ENCODE measurements at regions not wholly inside any gene's neighbourhood (a gene's known extent, or its start where the extent isn't known, plus 50 kb on each side); places are given as distances from the start of the nearest gene placed in this dataset.

- H3K4me3 ChIP-seq (ENCODE audit: low read depth in 1 of 2, low read length in 2 of 2): no peak overlapping the region
- 77 to 84% methylated on average over 1 of the region's 1 CpG for WGBS, 2 donors
- no peaks in the 10 kb centered on the region for H3K27me3 ChIP-seq (ENCODE audit: control insufficient read depth in 1 of 2, insufficient read depth in 2 of 2, low read length in 2 of 2)
- no peaks in the 10 kb centered on the region for H3K4me1 ChIP-seq (ENCODE audit: control insufficient read depth in 2 of 2, insufficient read depth in 2 of 2, low read length in 1 of 2)
- H3K27ac ChIP-seq (ENCODE audit: low read depth in 2 of 2, low read length in 1 of 2): no peak overlapping the region
- no peaks in the 10 kb centered on the region for H3K36me3 ChIP-seq (ENCODE audit: control insufficient read depth in 2 of 2, insufficient read depth in 2 of 2, low read length in 1 of 2)
- H3K9me3 ChIP-seq (ENCODE audit: control insufficient read depth in 2 of 2, insufficient read depth in 1 of 2, low read depth in 1 of 2, low read length in 1 of 2): no peaks in the 10 kb centered on the region
Measured at GRCh38 chr1:219826290-219826689, 102.1 kb downstream of the SLC30A10 start.

GRCh38 chr1:219825355-219825754 lies 103.0 kb downstream of the SLC30A10 start:
- Histone ChIP-seq H3K9me3 (ENCODE audit: control insufficient read depth in 2 of 2, insufficient read depth in 1 of 2, low read depth in 1 of 2, low read length in 1 of 2) (no peaks in the 10 kb centered on the region), H3K27ac (ENCODE audit: low read depth in 2 of 2, low read length in 1 of 2) (no peak overlapping the region), H3K27me3 (ENCODE audit: control insufficient read depth in 1 of 2, insufficient read depth in 2 of 2, low read length in 2 of 2) (no peaks in the 10 kb centered on the region), H3K4me3 (ENCODE audit: low read depth in 1 of 2, low read length in 2 of 2) (no peak overlapping the region), H3K36me3 (ENCODE audit: control insufficient read depth in 2 of 2, insufficient read depth in 2 of 2, low read length in 1 of 2) (no peaks in the 10 kb centered on the region), H3K4me1 (ENCODE audit: control insufficient read depth in 2 of 2, insufficient read depth in 2 of 2, low read length in 1 of 2) (no peaks in the 10 kb centered on the region)
- whole genome bisulfite sequencing, 2 donors: 93 to 94% methylated on average over 2 of the region's 2 CpGs

- H3K4me1 ChIP-seq (ENCODE audit: control insufficient read depth in 2 of 2, insufficient read depth in 2 of 2, low read length in 1 of 2): no peaks in the 10 kb centered on the region
- no peak overlapping the region for H3K27ac ChIP-seq (ENCODE audit: low read depth in 2 of 2, low read length in 1 of 2)
- no peaks in the 10 kb centered on the region for H3K27me3 ChIP-seq (ENCODE audit: control insufficient read depth in 1 of 2, insufficient read depth in 2 of 2, low read length in 2 of 2)
- H3K4me3 ChIP-seq (ENCODE audit: low read depth in 1 of 2, low read length in 2 of 2): no peak overlapping the region
- 81 to 83% methylated on average over 2 of the region's 2 CpGs for WGBS, 2 donors
- no peaks in the 10 kb centered on the region for H3K9me3 ChIP-seq (ENCODE audit: control insufficient read depth in 2 of 2, insufficient read depth in 1 of 2, low read depth in 1 of 2, low read length in 1 of 2)
- no peaks in the 10 kb centered on the region for H3K36me3 ChIP-seq (ENCODE audit: control insufficient read depth in 2 of 2, insufficient read depth in 2 of 2, low read length in 1 of 2)
Measured at GRCh38 chr1:219824338-219824737, 104.0 kb downstream of the SLC30A10 start.

GRCh38 chr1:219820551-219820950 lies 107.8 kb downstream of the SLC30A10 start:
- Histone ChIP-seq H3K9me3 (ENCODE audit: control insufficient read depth in 2 of 2, insufficient read depth in 1 of 2, low read depth in 1 of 2, low read length in 1 of 2) (no peaks in the 10 kb centered on the region), H3K4me3 (ENCODE audit: low read depth in 1 of 2, low read length in 2 of 2) (no peak overlapping the region), H3K27me3 (ENCODE audit: control insufficient read depth in 1 of 2, insufficient read depth in 2 of 2, low read length in 2 of 2) (no peaks in the 10 kb centered on the region)

GRCh38 chr1:219817914-219818313 lies 110.4 kb downstream of the SLC30A10 start:
- WGBS, 2 donors: 69 to 71% methylated on average over 2 of the region's 2 CpGs
- H3K9me3 ChIP-seq (ENCODE audit: control insufficient read depth in 2 of 2, insufficient read depth in 1 of 2, low read depth in 1 of 2, low read length in 1 of 2): no peaks in the 10 kb centered on the region
- H3K4me3 ChIP-seq (ENCODE audit: low read depth in 1 of 2, low read length in 2 of 2): no peak overlapping the region
- no peaks in the 10 kb centered on the region for H3K27me3 ChIP-seq (ENCODE audit: control insufficient read depth in 1 of 2, insufficient read depth in 2 of 2, low read length in 2 of 2)
- H3K36me3 ChIP-seq (ENCODE audit: control insufficient read depth in 2 of 2, insufficient read depth in 2 of 2, low read length in 1 of 2): no peaks in the 10 kb centered on the region
- H3K4me1 ChIP-seq (ENCODE audit: control insufficient read depth in 2 of 2, insufficient read depth in 2 of 2, low read length in 1 of 2): no peaks in the 10 kb centered on the region
- no peak overlapping the region for H3K27ac ChIP-seq (ENCODE audit: low read depth in 2 of 2, low read length in 1 of 2)

More at GRCh38 chr1:219820551-219820950, 107.8 kb downstream of the SLC30A10 start:
- 82 to 85% methylated on average over 2 of the region's 2 CpGs for WGBS, 2 donors
- Histone ChIP-seq H3K27ac (ENCODE audit: low read depth in 2 of 2, low read length in 1 of 2) (no peak overlapping the region), H3K36me3 (ENCODE audit: control insufficient read depth in 2 of 2, insufficient read depth in 2 of 2, low read length in 1 of 2) (no peaks in the 10 kb centered on the region), H3K4me1 (ENCODE audit: control insufficient read depth in 2 of 2, insufficient read depth in 2 of 2, low read length in 1 of 2) (no peaks in the 10 kb centered on the region)

GRCh38 chr1:219813294-219813693 lies 115.1 kb downstream of the SLC30A10 start:
- H3K27ac ChIP-seq (ENCODE audit: low read depth in 2 of 2, low read length in 1 of 2): no peak overlapping the region
- no peaks in the 10 kb centered on the region for H3K36me3 ChIP-seq (ENCODE audit: control insufficient read depth in 2 of 2, insufficient read depth in 2 of 2, low read length in 1 of 2)
- no peaks in the 10 kb centered on the region for H3K27me3 ChIP-seq (ENCODE audit: control insufficient read depth in 1 of 2, insufficient read depth in 2 of 2, low read length in 2 of 2)
- no peaks in the 10 kb centered on the region for H3K4me1 ChIP-seq (ENCODE audit: control insufficient read depth in 2 of 2, insufficient read depth in 2 of 2, low read length in 1 of 2)
- 72 to 75% methylated on average over 1 of the region's 1 CpG for WGBS, 2 donors
- no peak overlapping the region for H3K4me3 ChIP-seq (ENCODE audit: low read depth in 1 of 2, low read length in 2 of 2)
- no peaks in the 10 kb centered on the region for H3K9me3 ChIP-seq (ENCODE audit: control insufficient read depth in 2 of 2, insufficient read depth in 1 of 2, low read depth in 1 of 2, low read length in 1 of 2)

GRCh38 chr1:219812491-219813203 lies 115.7 kb downstream of the SLC30A10 start:
- Histone ChIP-seq H3K27me3 (ENCODE audit: control insufficient read depth in 1 of 2, insufficient read depth in 2 of 2, low read length in 2 of 2) (no peaks in the 10 kb centered on the region), H3K9me3 (ENCODE audit: control insufficient read depth in 2 of 2, insufficient read depth in 1 of 2, low read depth in 1 of 2, low read length in 1 of 2) (no peaks in the 10 kb centered on the region), H3K27ac (ENCODE audit: low read depth in 2 of 2, low read length in 1 of 2) (no peak overlapping the region), H3K36me3 (ENCODE audit: control insufficient read depth in 2 of 2, insufficient read depth in 2 of 2, low read length in 1 of 2) (no peaks in the 10 kb centered on the region), H3K4me1 (ENCODE audit: control insufficient read depth in 2 of 2, insufficient read depth in 2 of 2, low read length in 1 of 2) (no peaks in the 10 kb centered on the region), H3K4me3 (ENCODE audit: low read depth in 1 of 2, low read length in 2 of 2) (no peak overlapping the region)
- 14 to 21% methylated on average over 4 of the region's 4 CpGs for WGBS, 2 donors

- no peak overlapping the region for H3K27ac ChIP-seq (ENCODE audit: low read depth in 2 of 2, low read length in 1 of 2)
- H3K36me3 ChIP-seq (ENCODE audit: control insufficient read depth in 2 of 2, insufficient read depth in 2 of 2, low read length in 1 of 2): no peaks in the 10 kb centered on the region
- no peaks in the 10 kb centered on the region for H3K9me3 ChIP-seq (ENCODE audit: control insufficient read depth in 2 of 2, insufficient read depth in 1 of 2, low read depth in 1 of 2, low read length in 1 of 2)
- H3K4me3 ChIP-seq (ENCODE audit: low read depth in 1 of 2, low read length in 2 of 2): no peak overlapping the region
- WGBS, 2 donors: 38 to 41% methylated on average over 4 of the region's 4 CpGs
- no peaks in the 10 kb centered on the region for H3K4me1 ChIP-seq (ENCODE audit: control insufficient read depth in 2 of 2, insufficient read depth in 2 of 2, low read length in 1 of 2)
- no peaks in the 10 kb centered on the region for H3K27me3 ChIP-seq (ENCODE audit: control insufficient read depth in 1 of 2, insufficient read depth in 2 of 2, low read length in 2 of 2)
Measured at GRCh38 chr1:219812086-219812485, 116.3 kb downstream of the SLC30A10 start.

- Histone ChIP-seq H3K9me3 (ENCODE audit: control insufficient read depth in 2 of 2, insufficient read depth in 1 of 2, low read depth in 1 of 2, low read length in 1 of 2) (no peaks in the 10 kb centered on the region), H3K4me3 (ENCODE audit: low read depth in 1 of 2, low read length in 2 of 2) (no peak overlapping the region), H3K27ac (ENCODE audit: low read depth in 2 of 2, low read length in 1 of 2) (no peak overlapping the region), H3K36me3 (ENCODE audit: control insufficient read depth in 2 of 2, insufficient read depth in 2 of 2, low read length in 1 of 2) (no peaks in the 10 kb centered on the region), H3K4me1 (ENCODE audit: control insufficient read depth in 2 of 2, insufficient read depth in 2 of 2, low read length in 1 of 2) (no peaks in the 10 kb centered on the region), H3K27me3 (ENCODE audit: control insufficient read depth in 1 of 2, insufficient read depth in 2 of 2, low read length in 2 of 2) (no peaks in the 10 kb centered on the region)
- 56 to 65% methylated on average over 5 of the region's 5 CpGs for WGBS, 2 donors
Measured at GRCh38 chr1:219810451-219810850, 117.9 kb downstream of the SLC30A10 start.

- WGBS, 2 donors: 80 to 83% methylated on average over 7 of the region's 7 CpGs
- no peaks in the 10 kb centered on the region for H3K9me3 ChIP-seq (ENCODE audit: control insufficient read depth in 2 of 2, insufficient read depth in 1 of 2, low read depth in 1 of 2, low read length in 1 of 2)
- H3K27ac ChIP-seq (ENCODE audit: low read depth in 2 of 2, low read length in 1 of 2): no peak overlapping the region
- no peak overlapping the region for H3K4me3 ChIP-seq (ENCODE audit: low read depth in 1 of 2, low read length in 2 of 2)
- H3K36me3 ChIP-seq (ENCODE audit: control insufficient read depth in 2 of 2, insufficient read depth in 2 of 2, low read length in 1 of 2): no peaks in the 10 kb centered on the region
- H3K4me1 ChIP-seq (ENCODE audit: control insufficient read depth in 2 of 2, insufficient read depth in 2 of 2, low read length in 1 of 2): no peaks in the 10 kb centered on the region
- no peaks in the 10 kb centered on the region for H3K27me3 ChIP-seq (ENCODE audit: control insufficient read depth in 1 of 2, insufficient read depth in 2 of 2, low read length in 2 of 2)
Measured at GRCh38 chr1:219808790-219809189, 119.6 kb downstream of the SLC30A10 start.
